Neuronal stem cell (in vitro differentiated cells): ENCODE measurements at regions not wholly inside any gene's neighbourhood (a gene's known extent, or its start where the extent isn't known, plus 50 kb on each side); places are given as distances from the start of the nearest gene placed in this dataset.

Source experiments
- DNase-seq: peaks from one replicate; pipeline ENCODE4 v3.0.0-alpha.2; 2013; ENCODE audit warnings: low spot score
- H2AFZ ChIP-seq: one replicate; pipeline ENCODE4 v1.6.1; 2013; ENCODE audit warnings: mild to moderate bottlenecking, low read length, inconsistent platforms
- H2AK5ac ChIP-seq: 2 replicates; pipeline ENCODE4 v1.6.1; 2013; ENCODE audit warnings: low read depth, mild to moderate bottlenecking, inconsistent platforms, low read length, moderate library complexity, mixed read lengths
- H2BK120ac ChIP-seq: 2 replicates; pipeline ENCODE4 v1.6.1; 2013; ENCODE audit warnings: low read depth, mild to moderate bottlenecking, inconsistent platforms, low read length, moderate library complexity, mixed read lengths
- H2BK12ac ChIP-seq: one replicate; pipeline ENCODE4 v1.6.1; 2013; ENCODE audit warnings: low read length, inconsistent platforms
- H2BK15ac ChIP-seq: 2 replicates; pipeline ENCODE4 v1.6.1; 2013; ENCODE audit warnings: mild to moderate bottlenecking, low read length, inconsistent platforms, mixed read lengths
- H2BK5ac ChIP-seq: one replicate; pipeline ENCODE4 v1.6.1; 2013; ENCODE audit warnings: inconsistent platforms, mild to moderate bottlenecking, low read length, moderate library complexity
- H3K14ac ChIP-seq: one replicate; pipeline ENCODE4 v1.6.1; 2013; ENCODE audit warnings: low read length, inconsistent platforms
- H3K18ac ChIP-seq: 2 replicates; pipeline ENCODE4 v1.6.1; 2013; ENCODE audit warnings: low read length, inconsistent platforms
- H3K23ac ChIP-seq: 2 replicates; pipeline ENCODE4 v1.6.1; 2013; ENCODE audit warnings: low read depth, mild to moderate bottlenecking, mixed read lengths, low read length, inconsistent platforms; ENCODE audit not compliant: poor library complexity
- H3K27ac ChIP-seq: replicated peaks from 3 replicates; pipeline ENCODE4 v1.5.1; 2013; ENCODE audit warnings: low read length, inconsistent platforms
- H3K27me3 ChIP-seq, 3 experiments: 2 replicates each; pipeline ENCODE4 v1.6.1; 2013; ENCODE audit warnings: low read length in 3 of 3, mild to moderate bottlenecking in 2 of 3, inconsistent platforms in 1 of 3, low read depth in 1 of 3, mixed read lengths in 1 of 3, moderate library complexity in 1 of 3; ENCODE audit not compliant: control insufficient read depth in 3 of 3, insufficient read depth in 3 of 3
- H3K36me3 ChIP-seq, 2 donors: replicated peaks in 1 of 2; 2 replicates each; pipeline ENCODE4 v1.6.1; 2013; ENCODE audit warnings: low read length in 2 of 2; ENCODE audit not compliant: control insufficient read depth in 2 of 2, insufficient read depth in 2 of 2
- H3K4ac ChIP-seq: 2 replicates; pipeline ENCODE4 v1.6.1; 2013; ENCODE audit warnings: inconsistent platforms, mild to moderate bottlenecking, low read length, moderate library complexity
- H3K4me1 ChIP-seq, 2 donors: 1 replicate in 1 of 2; 2 replicates in 1 of 2; pipeline ENCODE4 v1.6.1; 2013; ENCODE audit warnings: low read length in 2 of 2, low read depth in 1 of 2; ENCODE audit not compliant: control insufficient read depth in 2 of 2, insufficient read depth in 1 of 2
- H3K4me2 ChIP-seq: one replicate; pipeline ENCODE4 v1.6.1; 2013; ENCODE audit warnings: mild to moderate bottlenecking, low read length, inconsistent platforms; ENCODE audit not compliant: insufficient read depth, poor library complexity, severe bottlenecking
- H3K4me3 ChIP-seq, 2 donors: 2 replicates each; pipeline ENCODE4 v1.5.1; 2013; ENCODE audit warnings: low read length in 2 of 2, mild to moderate bottlenecking in 2 of 2, inconsistent platforms in 1 of 2, moderate library complexity in 1 of 2
- H3K79me1 ChIP-seq: one replicate; pipeline ENCODE4 v1.6.1; 2013; ENCODE audit warnings: low read depth, mild to moderate bottlenecking, inconsistent platforms, low read length, moderate library complexity
- H3K9ac ChIP-seq: one replicate; pipeline ENCODE4 v1.6.1; 2013; ENCODE audit warnings: mild to moderate bottlenecking, low read depth, low read length, inconsistent platforms; ENCODE audit not compliant: poor library complexity
- H3K9me3 ChIP-seq, 2 donors: replicated peaks in 1 of 2; 2 replicates each; pipeline versions ENCODE3 to v1.6.1; 2013; ENCODE audit warnings: low read length in 2 of 2, mild to moderate bottlenecking in 2 of 2, inconsistent platforms in 1 of 2, low read depth in 1 of 2, mixed read lengths in 1 of 2, moderate library complexity in 1 of 2; ENCODE audit not compliant: control insufficient read depth in 2 of 2, insufficient read depth in 1 of 2
- H4K8ac ChIP-seq: one replicate; pipeline ENCODE4 v1.6.1; 2013; ENCODE audit warnings: low read depth, mild to moderate bottlenecking, inconsistent platforms, low read length, moderate library complexity
- H4K91ac ChIP-seq: one replicate; pipeline ENCODE4 v1.6.1; 2013; ENCODE audit warnings: low read length, low read depth, mild to moderate bottlenecking, inconsistent platforms; ENCODE audit not compliant: poor library complexity
- WGBS, 2 donors: extraction: QIAGEN DNeasy Blood & Tissue Kit; methylation state at CpG; one replicate each; pipeline ENCODE4 v1.1.7; 2013; ENCODE audit warnings: missing lambda C conversion rate in 2 of 2, mixed read lengths in 1 of 2; ENCODE audit not compliant: insufficient read length in 2 of 2, insufficient replicate concordance in 1 of 2; ENCODE audit errors: extremely low coverage in 2 of 2; 5-methylcytosine and 5-hydroxymethylcytosine counted together

DNA sequence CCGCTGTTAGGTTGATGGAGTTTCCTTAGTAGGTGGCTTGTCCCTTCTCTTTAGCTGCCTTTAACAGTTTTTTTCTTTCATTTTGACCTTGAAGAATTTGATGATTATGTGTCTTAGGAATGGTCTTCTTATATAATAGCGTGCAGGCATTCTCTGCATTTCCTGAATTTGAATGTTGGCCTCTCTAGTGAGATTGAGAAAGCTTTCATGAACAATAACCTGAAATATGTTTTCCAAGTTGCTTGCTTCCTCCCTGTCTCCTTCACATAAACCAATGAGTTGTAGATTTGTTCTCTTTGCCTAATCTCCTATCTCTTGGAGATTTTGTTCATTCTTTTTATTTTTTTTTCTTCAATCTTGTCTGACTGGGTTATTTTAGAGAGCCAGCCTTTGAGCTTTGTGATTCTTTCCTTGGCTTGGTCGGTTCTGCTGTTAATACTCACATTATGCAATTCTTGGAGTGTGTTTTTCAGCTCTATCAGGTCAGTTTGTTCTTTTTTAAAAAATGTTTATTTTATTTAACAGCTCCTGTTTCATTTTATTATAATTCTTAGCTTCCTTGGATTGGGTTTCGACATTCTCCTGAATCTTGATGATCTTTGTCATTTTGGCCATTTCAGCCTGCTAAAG lies 627.9 kb downstream of the SI start:
- H2AK5ac ChIP-seq: no peak overlapping the region
- H2BK5ac ChIP-seq: no peak overlapping the region
- no peaks in the 10 kb centered on the region for H3K4me1 ChIP-seq

DNA sequence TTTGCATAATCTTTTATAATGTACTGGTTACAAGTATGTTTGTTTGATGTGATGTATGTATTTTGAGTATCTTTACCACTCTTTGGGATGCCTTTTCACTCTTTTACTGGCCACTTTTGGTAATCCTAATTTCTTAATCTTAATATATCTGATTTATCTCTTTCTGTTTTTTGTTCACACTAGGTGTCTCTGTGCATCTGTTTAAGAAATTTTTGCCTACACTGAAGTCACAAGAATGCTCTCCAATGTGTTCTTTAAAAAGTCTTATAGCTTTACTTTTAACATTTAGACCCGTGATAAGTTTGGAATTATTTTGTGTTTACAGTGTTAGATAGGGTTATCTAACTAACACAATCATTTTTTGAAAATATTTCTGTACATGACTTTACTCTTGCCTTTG lies 659.1 kb downstream of the SI start:
- no peak overlapping the region for H4K91ac ChIP-seq
- H3K4ac ChIP-seq: no peak overlapping the region
- no peaks in the 10 kb centered on the region for H3K36me3 ChIP-seq
- H2BK15ac ChIP-seq: no peak overlapping the region
- WGBS, 2 donors: no CpG with 5 or more reads among the region's 1 CpG
- H3K4me1 ChIP-seq: no peaks in the 10 kb centered on the region
- no peak overlapping the region for H4K8ac ChIP-seq
- no peaks in the 10 kb centered on the region for H3K9me3 ChIP-seq
- H2BK5ac ChIP-seq: no peak overlapping the region
- H3K4me3 ChIP-seq: no peak overlapping the region
- H2AFZ ChIP-seq: no peak overlapping the region
- no peak overlapping the region for H3K9ac ChIP-seq
- no peak overlapping the region for H3K4me2 ChIP-seq
- H3K18ac ChIP-seq: no peak overlapping the region
- H3K14ac ChIP-seq: no peak overlapping the region
- no peak overlapping the region for H3K27ac ChIP-seq
- no peak overlapping the region for H2BK120ac ChIP-seq
- no peak overlapping the region for H3K23ac ChIP-seq
- H3K27me3 ChIP-seq: no peaks in the 10 kb centered on the region
- H2AK5ac ChIP-seq: no peak overlapping the region
- no peaks in the 10 kb centered on the region for H3K79me1 ChIP-seq
- no peak for DNase-seq
- H2BK12ac ChIP-seq: no peak overlapping the region

More for the DNA sequence above, 627.9 kb downstream of the SI start:
- Histone ChIP-seq H4K91ac (no peak overlapping the region), H3K79me1 (no peaks in the 10 kb centered on the region), H3K4me3 (no peak overlapping the region), H3K9me3 (peaks cover 0 to 6% of the 10 kb centered on the region in 2 donors), H2AFZ (no peak overlapping the region), H3K27ac (no peak overlapping the region), H3K18ac (no peak overlapping the region), H3K9ac (no peak overlapping the region), H3K27me3 (no peaks in the 10 kb centered on the region), H3K23ac (no peak overlapping the region), H3K4me2 (no peak overlapping the region), H4K8ac (no peak overlapping the region), H2BK15ac (no peak overlapping the region), H2BK12ac (no peak overlapping the region), H3K36me3 (no peaks in the 10 kb centered on the region), H3K4ac (no peak overlapping the region), H2BK120ac (no peak overlapping the region), H3K14ac (no peak overlapping the region)
- WGBS, 2 donors: no CpG with 5 or more reads among the region's 4 CpGs
- no peak for DNase-seq

DNA sequence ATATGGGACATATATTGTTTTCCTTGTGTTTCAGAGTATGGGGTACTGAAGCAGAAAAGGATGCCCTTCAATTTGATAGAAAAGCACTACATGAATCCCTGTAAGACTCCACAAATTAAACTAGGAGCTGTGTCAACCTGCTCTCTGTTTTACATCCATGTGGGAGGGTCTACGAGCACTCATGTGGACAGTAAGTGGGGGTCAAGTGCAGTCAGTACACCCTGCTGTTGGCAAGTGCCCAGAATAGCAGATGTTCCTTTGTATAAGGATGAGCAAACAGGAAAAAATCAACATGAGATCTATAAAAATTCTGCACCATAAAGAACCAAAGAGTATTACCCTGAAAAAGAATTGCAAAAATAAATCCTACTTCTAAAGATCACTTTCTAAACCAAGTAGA lies 659.9 kb downstream of the SI start:
- no peak overlapping the region for H3K4me3 ChIP-seq
- no peak overlapping the region for H2BK12ac ChIP-seq
- H3K36me3 ChIP-seq: no peaks in the 10 kb centered on the region
- H2BK5ac ChIP-seq: no peak overlapping the region
- H3K14ac ChIP-seq: no peak overlapping the region
- no peaks in the 10 kb centered on the region for H3K27me3 ChIP-seq
- no peak overlapping the region for H3K18ac ChIP-seq
- no peaks in the 10 kb centered on the region for H3K4me1 ChIP-seq
- no CpG with 5 or more reads among the region's 1 CpG for whole genome bisulfite sequencing, 2 donors
- H3K4ac ChIP-seq: no peak overlapping the region
- H3K9me3 ChIP-seq: no peaks in the 10 kb centered on the region
- no peak overlapping the region for H2BK15ac ChIP-seq
- no peak overlapping the region for H3K4me2 ChIP-seq
- no peaks in the 10 kb centered on the region for H3K79me1 ChIP-seq
- H3K23ac ChIP-seq: no peak overlapping the region
- no peak overlapping the region for H3K9ac ChIP-seq
- no peak overlapping the region for H3K27ac ChIP-seq
- H2AK5ac ChIP-seq: no peak overlapping the region
- no peak overlapping the region for H2BK120ac ChIP-seq
- H4K91ac ChIP-seq: no peak overlapping the region
- no peak for DNase-seq
- H4K8ac ChIP-seq: no peak overlapping the region
- H2AFZ ChIP-seq: no peak overlapping the region

DNA sequence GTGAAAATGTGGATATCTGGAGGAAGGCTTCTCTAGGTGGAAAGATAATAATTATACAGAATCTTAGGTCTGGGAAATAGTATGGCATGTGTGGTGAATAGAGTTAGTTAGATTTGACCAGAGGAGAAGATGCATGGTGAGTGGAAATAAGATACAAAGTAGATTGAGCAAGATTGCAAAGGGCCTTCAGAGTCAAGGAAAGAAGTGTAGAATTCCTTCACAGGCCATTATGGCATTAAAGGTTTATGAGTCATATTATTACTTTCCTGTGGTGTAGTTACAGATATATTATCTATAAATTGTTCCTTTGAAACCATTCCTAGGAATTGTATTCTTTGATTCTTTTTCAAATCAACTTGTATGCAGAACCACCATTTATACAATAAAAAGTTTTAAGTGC lies 660.3 kb downstream of the SI start:
- no peak overlapping the region for H4K91ac ChIP-seq
- no peak overlapping the region for H3K9ac ChIP-seq
- H3K4me3 ChIP-seq: no peak overlapping the region
- H4K8ac ChIP-seq: no peak overlapping the region
- H3K9me3 ChIP-seq: no peaks in the 10 kb centered on the region
- H3K27ac ChIP-seq: no peak overlapping the region
- H2AFZ ChIP-seq: no peak overlapping the region
- H3K4me2 ChIP-seq: no peak overlapping the region
- no peak overlapping the region for H2AK5ac ChIP-seq
- no peak overlapping the region for H2BK15ac ChIP-seq
- no peak for DNase-seq
- no peak overlapping the region for H2BK120ac ChIP-seq
- no peak overlapping the region for H3K23ac ChIP-seq
- H3K14ac ChIP-seq: no peak overlapping the region
- H3K4ac ChIP-seq: no peak overlapping the region
- no peaks in the 10 kb centered on the region for H3K36me3 ChIP-seq
- no peaks in the 10 kb centered on the region for H3K79me1 ChIP-seq
- no peak overlapping the region for H3K18ac ChIP-seq
- no peak overlapping the region for H2BK5ac ChIP-seq
- no peak overlapping the region for H2BK12ac ChIP-seq
- H3K4me1 ChIP-seq: no peaks in the 10 kb centered on the region
- no peaks in the 10 kb centered on the region for H3K27me3 ChIP-seq
